Loucy (cell line): ENCODE measurements at regions not wholly inside any gene's neighbourhood (a gene's known extent, or its start where the extent isn't known, plus 50 kb on each side); places are given as distances from the start of the nearest gene placed in this dataset.

Source experiments
- H2AFZ ChIP-seq: fragments of 200-600 bp; sonication (generic); 2 replicates; pipeline ENCODE4 v1.6.0; 2016; ENCODE audit warnings: antibody characterized with exemption, mild to moderate bottlenecking, low read length, moderate library complexity
- H3F3A ChIP-seq: fragments of 200-600 bp; 2 replicates; pipeline ENCODE4 v1.6.0; 2016; ENCODE audit warnings: antibody characterized with exemption, low read depth, mild to moderate bottlenecking
- H3K27me3 ChIP-seq: fragments of 200-600 bp; sonication (generic); 2 replicates; pipeline ENCODE4 v1.6.1; 2014; ENCODE audit warnings: low read length, mild to moderate bottlenecking; ENCODE audit not compliant: insufficient read depth, poor library complexity, severe bottlenecking
- H3K36me3 ChIP-seq: fragments of 200-600 bp; sonication (generic); 2 replicates; pipeline ENCODE4 v1.6.1; 2016; ENCODE audit warnings: low read length; ENCODE audit not compliant: insufficient read depth
- H3K4me1 ChIP-seq: fragments of 200-600 bp; sonication (generic); 2 replicates; pipeline ENCODE4 v1.5.1; 2014; ENCODE audit warnings: low read length, mild to moderate bottlenecking; ENCODE audit not compliant: insufficient read depth, poor library complexity, severe bottlenecking
- H3K4me2 ChIP-seq: fragments of 200-600 bp; sonication (generic); 2 replicates; pipeline ENCODE4 v1.6.0; 2014; ENCODE audit warnings: antibody characterized with exemption, low read length, low read depth, mild to moderate bottlenecking; ENCODE audit not compliant: poor library complexity, severe bottlenecking
- H3K4me3 ChIP-seq: fragments of 200-600 bp; sonication (generic); 2 replicates; pipeline ENCODE4 v1.5.1; 2014; ENCODE audit warnings: low read length, mild to moderate bottlenecking, mixed read lengths; ENCODE audit not compliant: poor library complexity, severe bottlenecking
- H3K79me2 ChIP-seq: fragments of 200-600 bp; sonication (generic); 2 replicates; pipeline ENCODE4 v1.6.1; 2014; ENCODE audit warnings: low read length; ENCODE audit not compliant: insufficient read depth
- H3K9ac ChIP-seq: fragments of 200-600 bp; sonication (generic); 2 replicates; pipeline ENCODE4 v1.6.0; 2014; ENCODE audit warnings: mild to moderate bottlenecking, low read depth, low read length, moderate library complexity; ENCODE audit not compliant: poor library complexity, severe bottlenecking
- H3K9me2 ChIP-seq: fragments of 200-600 bp; sonication (generic); replicated peaks from 2 replicates; pipeline ENCODE4 v1.6.1; 2016; ENCODE audit warnings: low read depth, low read length, mixed read lengths
- H3K9me3 ChIP-seq: fragments of 200-600 bp; sonication (generic); 2 replicates; pipeline ENCODE4 v1.6.1; 2014; ENCODE audit warnings: mild to moderate bottlenecking, antibody characterized with exemption, low read length, low read depth; ENCODE audit not compliant: insufficient read depth
- H4K20me1 ChIP-seq: fragments of 200-600 bp; sonication (generic); 2 replicates; pipeline ENCODE4 v1.6.0; 2014; ENCODE audit warnings: antibody characterized with exemption, low read length, mild to moderate bottlenecking; ENCODE audit not compliant: insufficient read depth, poor library complexity, severe bottlenecking
- CTCF ChIP-seq: fragments of 200-600 bp; sonication (generic); conservative IDR thresholded peaks from 2 replicates; pipeline ENCODE4 v1.5.1; 2014; ENCODE audit warnings: mild to moderate bottlenecking, antibody characterized with exemption, low read length
- EZH2phosphoT487 ChIP-seq: fragments of 200-600 bp; IDR thresholded peaks from 2 replicates; pipeline ENCODE4 v1.6.1; 2018; ENCODE audit warnings: antibody characterized with exemption, mild to moderate bottlenecking, moderate library complexity, borderline replicate concordance

GRCh38 chr14:104277416-104278213 is 139.2 kb downstream of the KIF26A start:
- no peak for TF ChIP-seq CTCF
- no peak overlapping the region for H2AFZ ChIP-seq
- H3K79me2 ChIP-seq = no peaks in the 10 kb centered on the region
- no peaks in the 10 kb centered on the region for H3K9me3 ChIP-seq
- H3F3A ChIP-seq = no peaks in the 10 kb centered on the region
- no peak overlapping the region for H3K9ac ChIP-seq
- no peaks in the 10 kb centered on the region for H3K4me1 ChIP-seq
- no peak overlapping the region for H3K4me3 ChIP-seq
- no peaks in the 10 kb centered on the region for H4K20me1 ChIP-seq
- no peak overlapping the region for H3K4me2 ChIP-seq
- no peaks in the 10 kb centered on the region for H3K27me3 ChIP-seq
- H3K9me2 ChIP-seq = no peaks in the 10 kb centered on the region
- H3K36me3 ChIP-seq = no peaks in the 10 kb centered on the region

- TF ChIP-seq CTCF (no peak), EZH2phosphoT487 (no peak)
- Histone ChIP-seq H3K4me2 (no peak overlapping the region), H3K9me2 (no peaks in the 10 kb centered on the region), H3K27me3 (no peaks in the 10 kb centered on the region), H3K9ac (no peak overlapping the region), H3K36me3 (no peaks in the 10 kb centered on the region), H3K79me2 (no peaks in the 10 kb centered on the region), H3F3A (no peaks in the 10 kb centered on the region), H3K4me3 (no peak overlapping the region), H4K20me1 (no peaks in the 10 kb centered on the region), H3K4me1 (no peaks in the 10 kb centered on the region), H2AFZ (no peak overlapping the region), H3K9me3 (no peaks in the 10 kb centered on the region)
These were observed 139.8 kb downstream of the KIF26A start for GRCh38 chr14:104278214-104278534.

- no peak overlapping the region for H2AFZ ChIP-seq
- H3K9me2 ChIP-seq = no peaks in the 10 kb centered on the region
- H3K79me2 ChIP-seq = no peaks in the 10 kb centered on the region
- no peaks in the 10 kb centered on the region for H3K36me3 ChIP-seq
- no peaks in the 10 kb centered on the region for H4K20me1 ChIP-seq
- no peaks in the 10 kb centered on the region for H3K4me1 ChIP-seq
- TF ChIP-seq EZH2phosphoT487 (no peak), CTCF (no peak)
- no peaks in the 10 kb centered on the region for H3F3A ChIP-seq
- no peak overlapping the region for H3K4me3 ChIP-seq
- no peak overlapping the region for H3K9ac ChIP-seq
- H3K9me3 ChIP-seq = no peaks in the 10 kb centered on the region
- H3K27me3 ChIP-seq = no peaks in the 10 kb centered on the region
- H3K4me2 ChIP-seq = no peak overlapping the region
These were observed 141.9 kb downstream of the KIF26A start for GRCh38 chr14:104280085-104280901.
